ENCODE measurements at regions not wholly inside any gene's neighbourhood (a gene's known extent, or its start where the extent isn't known, plus 50 kb on each side); places are given as distances from the start of the nearest gene placed in this dataset.
A peak's percentile ranks its signal among the peaks of the same experiment; 100 is the strongest.

GRCh38 chr3:67104388-67104787 is 106.3 kb downstream of the KBTBD8 start:
- no peak for TF ChIP-seq REST (IDR thresholded peaks at IDR 0.05; ENCODE audit: low read depth)
- no peak for TF ChIP-seq CREB1 (IDR thresholded peaks at IDR 0.05; ENCODE audit: low read depth)
- TF ChIP-seq ZBTB7A (IDR thresholded peaks at IDR 0.05; ENCODE audit: low read depth), result no peak
- no peak for TF ChIP-seq YY1 (IDR thresholded peaks at IDR 0.05; ENCODE audit: low read depth)
- no peak for TF ChIP-seq CEBPB (IDR thresholded peaks at IDR 0.05)
- no peak for TF ChIP-seq NFIC (IDR thresholded peaks at IDR 0.05)
- TF ChIP-seq TCF12 (IDR thresholded peaks at IDR 0.05; ENCODE audit: low read depth), result no peak
- no peak for TF ChIP-seq RAD21 (IDR thresholded peaks at IDR 0.05; ENCODE audit: low read depth)
- TF ChIP-seq USF1 (IDR thresholded peaks at IDR 0.05), result no peak
- TF ChIP-seq EGR1 (IDR thresholded peaks at IDR 0.05), result no peak

- TF ChIP-seq TEAD4 (IDR thresholded peaks at IDR 0.05) (no peak), REST (IDR thresholded peaks at IDR 0.05; ENCODE audit: low read depth) (no peak), CEBPB (IDR thresholded peaks at IDR 0.05) (no peak), YY1 (IDR thresholded peaks at IDR 0.05; ENCODE audit: low read depth) (no peak), TAF1 (IDR thresholded peaks at IDR 0.05; ENCODE audit: low read depth) (no peak), TCF12 (IDR thresholded peaks at IDR 0.05; ENCODE audit: low read depth) (no peak), USF1 (IDR thresholded peaks at IDR 0.05) (no peak), EP300 (IDR thresholded peaks at IDR 0.05; ENCODE audit: borderline replicate concordance) (no peak), FOXM1 (IDR thresholded peaks at IDR 0.05; ENCODE audit: borderline replicate concordance, low read depth) (no peak)
- TF ChIP-seq, protein P1, sequence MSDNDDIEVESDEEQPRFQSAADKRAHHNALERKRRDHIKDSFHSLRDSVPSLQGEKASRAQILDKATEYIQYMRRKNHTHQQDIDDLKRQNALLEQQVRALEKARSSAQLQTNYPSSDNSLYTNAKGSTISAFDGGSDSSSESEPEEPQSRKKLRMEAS (IDR thresholded peaks at IDR 0.05), result no peak
Observed at GRCh38 chr3:67106874-67107273, 108.8 kb downstream of the KBTBD8 start.

- TF ChIP-seq EGR1 (IDR thresholded peaks at IDR 0.05) (no peak), RAD21 (IDR thresholded peaks at IDR 0.05; ENCODE audit: low read depth) (peak; percentile 74), TAF1 (IDR thresholded peaks at IDR 0.05; ENCODE audit: low read depth) (no peak), TEAD4 (IDR thresholded peaks at IDR 0.05) (no peak), CREB1 (IDR thresholded peaks at IDR 0.05; ENCODE audit: low read depth) (no peak)
Observed at GRCh38 chr3:67109651-67110204, 111.6 kb downstream of the KBTBD8 start.

DNA sequence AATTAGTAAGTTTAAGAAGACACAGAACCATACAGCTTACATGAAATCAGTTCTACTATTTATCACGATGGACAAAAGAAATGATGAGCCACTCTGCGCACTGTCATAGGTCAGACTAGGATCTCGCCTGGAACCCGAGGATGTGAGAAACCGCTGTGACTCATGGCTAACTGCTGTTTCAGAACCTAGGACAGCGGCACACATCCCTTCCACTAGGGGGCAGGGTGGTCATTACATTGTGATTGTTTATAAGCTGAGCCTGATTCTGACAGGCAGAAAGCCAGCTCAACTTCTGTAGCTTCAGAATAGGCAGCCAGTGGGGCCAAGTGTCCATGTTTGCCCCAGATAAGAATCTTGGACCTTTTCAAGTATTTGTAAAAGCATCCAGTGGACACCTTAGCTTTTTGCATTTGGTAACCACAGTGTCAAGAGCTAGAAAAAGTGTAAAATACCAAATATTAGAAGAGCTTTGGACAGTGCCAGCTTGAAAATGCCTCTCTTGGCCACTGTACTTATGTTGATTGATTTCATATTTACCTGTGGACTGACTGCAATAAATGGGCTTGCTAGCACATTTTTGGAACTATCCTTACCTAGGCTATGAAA is 115.8 kb downstream of the KBTBD8 start:
- TF ChIP-seq, protein P1 (IDR thresholded peaks at IDR 0.05), result 0 out of 2 replicates have a peak, but pooled peaks have one; percentile 12
- TF ChIP-seq TCF12 (IDR thresholded peaks at IDR 0.05; ENCODE audit: low read depth) (no peak), ZBTB7A (IDR thresholded peaks at IDR 0.05; ENCODE audit: low read depth) (no peak), NFIC (IDR thresholded peaks at IDR 0.05) (peak; percentile 33; the same call in 1 of the 2 replicates), TEAD4 (IDR thresholded peaks at IDR 0.05) (peak; percentile 98), EP300 (IDR thresholded peaks at IDR 0.05; ENCODE audit: borderline replicate concordance) (no peak), YY1 (IDR thresholded peaks at IDR 0.05; ENCODE audit: low read depth) (peak; percentile 51; the same call in 1 of the 2 replicates), RAD21 (IDR thresholded peaks at IDR 0.05; ENCODE audit: low read depth) (peak; percentile 95), CREB1 (IDR thresholded peaks at IDR 0.05; ENCODE audit: low read depth) (no peak), EGR1 (IDR thresholded peaks at IDR 0.05) (no peak), FOXM1 (IDR thresholded peaks at IDR 0.05; ENCODE audit: borderline replicate concordance, low read depth) (no peak), TAF1 (IDR thresholded peaks at IDR 0.05; ENCODE audit: low read depth) (no peak), REST (IDR thresholded peaks at IDR 0.05; ENCODE audit: low read depth) (peak; percentile 99), USF1 (IDR thresholded peaks at IDR 0.05) (0 out of 2 replicates have a peak, but pooled peaks have one; percentile 11), CEBPB (IDR thresholded peaks at IDR 0.05) (no peak)

Measured in Ishikawa (cell line).